IMR-90 (cell line): ENCODE measurements at regions not wholly inside any gene's neighbourhood (a gene's known extent, or its start where the extent isn't known, plus 50 kb on each side); places are given as distances from the start of the nearest gene placed in this dataset.

Experiments
- ATAC-seq: fragments of 200-7000 bp; cut with Tn5 transposase; 2 replicates; pipeline ENCODE4 v1.9.1; 2020; ENCODE audit warnings: low read depth, mild to moderate bottlenecking, moderate library complexity
- BruUV-seq: library from RNA; stranded (reverse); fragments of 400-500 nt; replicated peaks from 2 replicates; lab custom pipeline; 2021; lab: Mats Ljungman, UMichigan
- CTCF ChIA-PET: fragments of 300-600 bp; formaldehyde crosslinking; extraction: SDS; loops from one replicate; lab custom pipeline; 2021; ENCODE audit warnings: antibody characterized with exemption; lab: Yijun Ruan, JAX
- POLR2A ChIA-PET: fragments of 300-600 bp; sonication (Branson Sonifier 250); formaldehyde crosslinking; loops from one replicate; lab custom pipeline; 2022; ENCODE audit warnings: antibody characterized with exemption; ENCODE audit not compliant: unreplicated experiment; lab: Charles Lee
- DNase-seq: peaks from one replicate; pipeline ENCODE4 v3.0.0; 2013
- H2AFZ ChIP-seq: replicated peaks from 2 replicates; pipeline ENCODE3; 2013; ENCODE audit warnings: low read length, mild to moderate bottlenecking; ENCODE audit not compliant: poor library complexity
- H2AK5ac ChIP-seq: 2 replicates; pipeline ENCODE4 v1.6.1; 2013; ENCODE audit warnings: low read depth, low read length, inconsistent platforms
- H2AK9ac ChIP-seq: replicated peaks from 2 replicates; pipeline ENCODE3; 2013; ENCODE audit warnings: mild to moderate bottlenecking, low read depth, low read length, moderate library complexity; ENCODE audit not compliant: poor library complexity
- H2BK120ac ChIP-seq: 2 replicates; pipeline ENCODE4 v1.6.1; 2013; ENCODE audit warnings: low read depth, low read length, inconsistent platforms
- H2BK15ac ChIP-seq: 3 replicates; pipeline ENCODE4 v1.6.1; 2013; ENCODE audit warnings: low read depth, low read length, inconsistent platforms
- H2BK20ac ChIP-seq: 2 replicates; pipeline ENCODE4 v1.6.1; 2013; ENCODE audit warnings: low read depth, mild to moderate bottlenecking, inconsistent platforms, low read length, moderate library complexity
- H2BK5ac ChIP-seq: 2 replicates; pipeline ENCODE4 v1.6.1; 2013; ENCODE audit warnings: mild to moderate bottlenecking, low read depth, low read length, inconsistent platforms; ENCODE audit not compliant: poor library complexity, severe bottlenecking
- H3K14ac ChIP-seq: replicated peaks from 2 replicates; pipeline ENCODE4 v1.6.1; 2013; ENCODE audit warnings: low read depth, low read length, inconsistent platforms
- H3K18ac ChIP-seq: 2 replicates; pipeline ENCODE4 v1.6.1; 2013; ENCODE audit warnings: low read depth, low read length, control low read depth
- H3K23ac ChIP-seq: 2 replicates; pipeline ENCODE4 v1.6.1; 2013; ENCODE audit warnings: low read depth, low read length, inconsistent platforms
- H3K27ac ChIP-seq: 2 replicates; pipeline ENCODE4 v1.5.1; 2013; ENCODE audit warnings: mild to moderate bottlenecking, control low read depth, low read length; ENCODE audit not compliant: insufficient read depth
- H3K27me3 ChIP-seq: 2 replicates; pipeline ENCODE4 v1.6.1; 2013; ENCODE audit warnings: low read length; ENCODE audit not compliant: control insufficient read depth, insufficient read depth
- H3K36me3 ChIP-seq: 2 replicates; pipeline ENCODE4 v1.6.1; 2013; ENCODE audit warnings: low read length, mixed read lengths; ENCODE audit not compliant: control insufficient read depth, insufficient read depth
- H3K4ac ChIP-seq: 2 replicates; pipeline ENCODE4 v1.6.1; 2013; ENCODE audit warnings: low read depth, low read length, inconsistent platforms
- H3K4me1 ChIP-seq: 2 replicates; pipeline ENCODE4 v1.6.1; 2013; ENCODE audit warnings: low read length, mixed read lengths; ENCODE audit not compliant: control insufficient read depth, insufficient read depth
- H3K4me2 ChIP-seq: 2 replicates; pipeline ENCODE4 v1.6.1; 2013; ENCODE audit warnings: low read depth, mild to moderate bottlenecking, control low read depth, low read length, moderate library complexity
- H3K4me3 ChIP-seq: 2 replicates; pipeline ENCODE4 v1.5.1; 2013; ENCODE audit warnings: low read depth, mild to moderate bottlenecking, control low read depth, low read length, moderate library complexity; ENCODE audit not compliant: insufficient read depth
- H3K56ac ChIP-seq: 2 replicates; pipeline ENCODE4 v1.6.1; 2013; ENCODE audit warnings: low read length, inconsistent platforms; ENCODE audit not compliant: insufficient read depth; ENCODE audit errors: extremely low read depth
- H3K79me1 ChIP-seq, 2 experiments: 2 replicates each; pipeline ENCODE4 v1.6.1; 2013; ENCODE audit warnings: low read length in 2 of 2, inconsistent platforms in 1 of 2, low read depth in 1 of 2
- H3K9ac ChIP-seq: 2 replicates; pipeline ENCODE4 v1.6.1; 2013; ENCODE audit warnings: low read depth, low read length, control low read depth
- H3K9me1 ChIP-seq: 2 replicates; pipeline ENCODE4 v1.6.1; 2013; ENCODE audit warnings: low read length, inconsistent platforms; ENCODE audit not compliant: insufficient read depth
- H3K9me3 ChIP-seq: 2 replicates; pipeline ENCODE4 v1.6.1; 2013; ENCODE audit warnings: low read length; ENCODE audit not compliant: control insufficient read depth, insufficient read depth
- H4K20me1 ChIP-seq: 2 replicates; pipeline ENCODE4 v1.6.1; 2013; ENCODE audit warnings: low read length, inconsistent platforms; ENCODE audit not compliant: insufficient read depth
- H4K5ac ChIP-seq: 2 replicates; pipeline ENCODE4 v1.6.1; 2013; ENCODE audit warnings: mild to moderate bottlenecking, low read depth, low read length, control low read depth
- H4K8ac ChIP-seq, 2 experiments: 2 replicates each; pipeline ENCODE4 v1.6.1; 2013; ENCODE audit warnings: low read depth in 2 of 2, low read length in 2 of 2, control low read depth in 1 of 2, inconsistent platforms in 1 of 2
- H4K91ac ChIP-seq: 2 replicates; pipeline ENCODE4 v1.6.1; 2013; ENCODE audit warnings: low read depth, low read length, inconsistent platforms; ENCODE audit not compliant: insufficient read depth
- BHLHE40 ChIP-seq: fragments of 150-350 bp; IDR thresholded peaks from 2 replicates; pipeline ENCODE4 v1.6.1; 2016; ENCODE audit warnings: mild to moderate bottlenecking, low read depth, low read length
- CEBPB ChIP-seq: IDR thresholded peaks from 2 replicates; pipeline ENCODE4 v1.6.1; 2012; ENCODE audit warnings: low read depth, low read length, improper control_type of control experiment
- CTCF ChIP-seq: conservative IDR thresholded peaks from 2 replicates; pipeline ENCODE4 v1.5.1; 2012; ENCODE audit warnings: mild to moderate bottlenecking, low read depth, low read length, improper control_type of control experiment
- ELK1 ChIP-seq: fragments of 150-350 bp; IDR thresholded peaks from 2 replicates; pipeline ENCODE4 v1.6.1; 2016; ENCODE audit warnings: low read depth, mild to moderate bottlenecking, low read length, moderate library complexity, borderline replicate concordance
- FOS ChIP-seq: fragments of 150-350 bp; IDR thresholded peaks from 2 replicates; pipeline ENCODE4 v1.6.1; 2016; ENCODE audit warnings: low read depth, low read length
- MAFK ChIP-seq: IDR thresholded peaks from 2 replicates; pipeline ENCODE4 v1.6.1; 2012; ENCODE audit warnings: low read depth, low read length, improper control_type of control experiment
- MAZ ChIP-seq: IDR thresholded peaks from 2 replicates; pipeline ENCODE4 v1.6.1; 2012; ENCODE audit warnings: low read depth, mild to moderate bottlenecking, low read length, improper control_type of control experiment, moderate library complexity, borderline replicate concordance
- NFE2L2 ChIP-seq: fragments of 150-350 bp; IDR thresholded peaks from 2 replicates; pipeline ENCODE4 v1.6.1; 2016; ENCODE audit warnings: low read depth, mild to moderate bottlenecking, low read length
- POLR2A ChIP-seq: IDR thresholded peaks from 2 replicates; pipeline ENCODE4 v1.6.1; 2012; ENCODE audit warnings: mild to moderate bottlenecking, low read depth, low read length
- RAD21 ChIP-seq: IDR thresholded peaks from 2 replicates; pipeline ENCODE4 v1.6.1; 2012; ENCODE audit warnings: low read length, improper control_type of control experiment
- RCOR1 ChIP-seq: IDR thresholded peaks from 2 replicates; pipeline ENCODE4 v1.6.1; 2012; ENCODE audit warnings: mild to moderate bottlenecking, low read length, improper control_type of control experiment; ENCODE audit not compliant: insufficient replicate concordance
- RFX5 ChIP-seq: IDR thresholded peaks from 2 replicates; pipeline ENCODE4 v1.8.0; 2012; ENCODE audit warnings: low read depth, mild to moderate bottlenecking, low read length, moderate library complexity
- SMC3 ChIP-seq: fragments of 150-350 bp; IDR thresholded peaks from 2 replicates; pipeline ENCODE4 v1.6.1; 2016; ENCODE audit warnings: low read depth, mild to moderate bottlenecking, antibody characterized with exemption, low read length, moderate library complexity
- USF2 ChIP-seq: fragments of 150-350 bp; IDR thresholded peaks from 2 replicates; pipeline ENCODE4 v1.6.1; 2017; ENCODE audit warnings: mild to moderate bottlenecking, antibody characterized with exemption, low read length, low read depth
- WGBS, 2 experiments: methylation state at CpG; one replicate each; pipeline versions ENCODE4 v1.1.5 to v1.1.7; 2013; ENCODE audit warnings: missing lambda C conversion rate in 2 of 2; ENCODE audit not compliant: insufficient read length in 1 of 2; ENCODE audit errors: extremely low coverage in 2 of 2; 5-methylcytosine and 5-hydroxymethylcytosine counted together
- dilution Hi-C: fragments of 300-500 bp; cut with HindIII; formaldehyde crosslinking; loops from one replicate; pipeline ENCODE4 v1.14.3; 2018; ENCODE audit warnings: low sequenced_read_pairs; ENCODE audit not compliant: unreplicated experiment
- in situ Hi-C: fragments of 300-500 bp; cut with MboI; formaldehyde crosslinking; loops from 3 replicates; pipeline ENCODE4 v1.14.3; 2019; ENCODE audit warnings: low sequenced_read_pairs, inconsistent platforms, mixed read lengths
- intact Hi-C: fragments of 100-400 bp; cut with micrococcal nuclease; formaldehyde crosslinking; loops from 2 replicates; pipeline ENCODE4 v1.10.0; 2022

DNA sequence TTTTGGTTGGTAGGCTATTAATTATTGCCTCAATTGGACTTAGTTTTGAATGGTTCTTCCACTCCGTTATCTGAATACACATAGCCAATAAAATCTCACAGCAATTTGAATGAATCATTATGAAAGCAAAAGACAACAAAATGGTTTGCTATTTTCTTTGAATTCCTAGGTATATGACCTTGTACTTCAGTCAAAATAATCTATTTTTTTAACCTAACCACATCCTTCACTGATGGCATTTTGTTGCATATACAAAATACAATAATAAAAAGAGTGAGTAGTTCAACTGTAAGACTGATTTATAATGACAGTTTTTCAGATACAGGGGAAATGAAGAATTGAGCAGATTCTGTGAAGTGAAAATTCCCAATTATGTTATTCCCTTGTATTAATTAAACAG is 433.1 kb downstream of the HTR7 start:
- Histone ChIP-seq H2BK15ac (no peak overlapping the region), H2AK9ac (no peak overlapping the region), H4K20me1 (no peaks in the 10 kb centered on the region), H2BK5ac (no peak overlapping the region), H2BK20ac (no peak overlapping the region), H3K9me1 (no peaks in the 10 kb centered on the region), H3K27ac (no peak overlapping the region), H3K4ac (no peak overlapping the region), H3K4me3 (no peak overlapping the region), H2AFZ (no peak overlapping the region), H3K14ac (no peak overlapping the region), H3K36me3 (no peaks in the 10 kb centered on the region), H3K9me3 (no peaks in the 10 kb centered on the region), H3K23ac (no peak overlapping the region), H3K56ac (no peak overlapping the region), H3K18ac (no peak overlapping the region), H3K79me1 (no peaks in the 10 kb centered on the region), H2BK120ac (no peak overlapping the region), H4K8ac (no peak overlapping the region), H4K5ac (no peak overlapping the region), H3K9ac (no peak overlapping the region), H4K91ac (no peak overlapping the region), H3K4me1 (no peaks in the 10 kb centered on the region), H3K4me2 (no peak overlapping the region), H3K27me3 (no peaks in the 10 kb centered on the region), H2AK5ac (no peak overlapping the region)
- no peak for TF ChIP-seq CTCF
- no peak for TF ChIP-seq FOS
- TF ChIP-seq RCOR1: no peak
- TF ChIP-seq RAD21: no peak
- no peak for TF ChIP-seq NFE2L2
- no peak for TF ChIP-seq SMC3
- no peak for TF ChIP-seq POLR2A
- no peak for TF ChIP-seq MAZ
- no peak for TF ChIP-seq CEBPB
- no peak for TF ChIP-seq BHLHE40
- no peak for TF ChIP-seq RFX5
- no peak for TF ChIP-seq ELK1
- TF ChIP-seq USF2: no peak
- no peak for TF ChIP-seq MAFK
- DNase-seq: peak; percentile 17
- in situ Hi-C loops (no loop called here), intact Hi-C loops (no loop called here), dilution Hi-C loops (no loop called here)
- BruUV-seq: no TSS peak
- POLR2A ChIA-PET: interaction anchor here (0.6 kb wide), 1 partner anchor 9 kb away, joined by 3 read pairs; no protein-coding TSS in a partner anchor
- CTCF ChIA-PET: no interaction called here
- ATAC-seq: no peak
- no CpG with 5 or more reads among the region's 1 CpG for WGBS, 2 experiments
